NCI-H187 treated with DMSO at 0.1 percent for 48 hours (cell line): ENCODE measurements at regions not wholly inside any gene's neighbourhood (a gene's known extent, or its start where the extent isn't known, plus 50 kb on each side); places are given as distances from the start of the nearest gene placed in this dataset.
A peak's percentile ranks its signal among the peaks of the same experiment; 100 is the strongest.
"Not testable (repeated sequence)": the region's sequence is repeated elsewhere in the genome, so short reads cannot be mapped to it uniquely, and the experiment has no call there.

Experiments used
- DNase-seq: peaks from one replicate; lab custom pipeline; 2025; lab: John Stamatoyannopoulos, UW

- DNase-seq = not testable (repeated sequence)
Measured at GRCh38 chr1:95297906-95298305, 63.9 kb downstream of the RWDD3 start.

GRCh38 chr1:95301091-95301490, 67.1 kb downstream of the RWDD3 start:
- no peak for DNase-seq

- DNase-seq = no peak
Measured at GRCh38 chr1:95301614-95302013, 67.6 kb downstream of the RWDD3 start.

GRCh38 chr1:95304803-95305202, 70.8 kb downstream of the RWDD3 start:
- DNase-seq = no peak

- DNase-seq = no peak
Measured at GRCh38 chr1:95308276-95309030, 74.4 kb downstream of the RWDD3 start.

DNA sequence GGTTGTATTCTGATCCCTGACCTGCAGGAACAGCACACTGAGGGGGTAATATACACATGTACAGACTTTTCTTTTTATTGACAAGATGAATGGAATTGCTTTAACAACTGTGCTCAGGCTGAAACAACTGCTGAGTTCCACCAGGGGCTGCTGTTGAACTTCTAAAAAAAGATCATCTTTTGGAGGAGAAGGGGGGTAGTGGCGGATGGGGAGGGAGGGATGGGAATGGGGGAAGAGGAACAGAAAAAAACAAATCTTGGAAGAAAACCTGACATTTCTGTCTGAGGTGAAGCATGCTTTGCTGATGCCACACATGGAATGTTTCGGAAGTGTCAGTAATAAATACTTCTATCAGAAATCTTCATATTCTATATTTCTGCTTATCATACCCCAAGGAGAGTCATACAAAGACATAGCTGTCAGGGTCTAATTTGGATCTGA, 75.0 kb downstream of the RWDD3 start:
- DNase-seq = no peak

DNA sequence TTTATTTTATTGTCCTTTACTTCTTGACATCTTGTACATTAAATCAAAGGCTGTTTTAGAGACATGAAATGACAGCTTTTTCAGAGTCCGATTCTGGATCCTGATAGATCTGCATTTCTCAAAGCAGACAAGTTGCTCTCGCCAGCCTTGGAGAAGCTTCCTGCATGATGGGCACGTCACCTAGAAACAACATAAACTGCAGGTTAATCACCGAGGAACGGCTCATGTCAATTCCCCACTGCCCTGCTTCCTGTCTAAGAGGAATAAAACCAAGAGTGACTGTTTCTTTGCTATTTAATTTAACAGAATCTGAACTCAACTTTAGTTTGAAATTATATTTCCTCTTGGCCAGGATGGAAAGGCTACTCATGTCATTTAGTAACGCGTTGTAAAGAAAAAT, 77.0 kb downstream of the RWDD3 start:
- DNase-seq = no peak

DNA sequence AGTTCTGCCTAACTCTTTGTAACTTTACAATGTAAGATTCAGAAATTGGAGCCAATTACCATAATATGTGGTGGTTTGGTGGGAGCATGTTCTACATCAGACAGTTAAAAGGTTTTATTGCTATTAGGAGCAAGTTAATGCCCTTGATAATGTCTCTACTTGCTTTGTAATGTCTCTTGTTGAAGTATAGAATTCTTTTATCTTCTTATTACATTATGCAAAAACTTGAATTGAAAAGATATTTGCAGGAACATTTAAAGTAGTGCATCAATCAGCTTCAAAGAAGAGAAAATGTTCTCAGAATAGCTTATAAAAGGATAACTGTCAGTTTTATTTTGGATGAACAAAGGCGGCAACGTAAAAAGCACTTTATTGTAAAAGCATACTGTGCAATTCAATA, 77.8 kb downstream of the RWDD3 start:
- DNase-seq = no peak

DNA sequence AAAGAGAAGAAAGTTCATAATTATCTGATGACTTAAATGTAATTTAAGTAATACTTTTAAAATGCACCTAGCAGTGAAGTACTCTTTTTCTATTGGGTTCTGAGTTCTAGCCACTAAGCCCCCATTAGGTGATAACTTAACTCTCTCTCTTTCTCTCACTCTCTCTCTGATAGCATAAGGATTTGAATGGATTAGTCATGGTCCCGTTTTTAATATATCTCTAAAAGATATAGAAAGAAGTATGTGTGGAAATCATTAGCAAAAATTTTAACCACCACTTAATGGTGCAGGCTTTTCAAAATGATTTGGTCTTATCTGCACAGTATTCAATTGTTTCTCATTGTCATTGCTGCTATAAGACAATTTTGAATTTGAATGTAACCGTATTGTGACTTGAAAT, 78.2 kb downstream of the RWDD3 start:
- DNase-seq = no peak

GRCh38 chr1:95313527-95313926, 79.5 kb downstream of the RWDD3 start:
- DNase-seq = no peak

GRCh38 chr1:95321531-95321930, 87.5 kb downstream of the RWDD3 start:
- DNase-seq = no peak

GRCh38 chr1:95323123-95323522, 89.1 kb downstream of the RWDD3 start:
- no peak for DNase-seq

- no peak for DNase-seq
Measured at GRCh38 chr1:95325349-95325748, 91.3 kb downstream of the RWDD3 start.

DNA sequence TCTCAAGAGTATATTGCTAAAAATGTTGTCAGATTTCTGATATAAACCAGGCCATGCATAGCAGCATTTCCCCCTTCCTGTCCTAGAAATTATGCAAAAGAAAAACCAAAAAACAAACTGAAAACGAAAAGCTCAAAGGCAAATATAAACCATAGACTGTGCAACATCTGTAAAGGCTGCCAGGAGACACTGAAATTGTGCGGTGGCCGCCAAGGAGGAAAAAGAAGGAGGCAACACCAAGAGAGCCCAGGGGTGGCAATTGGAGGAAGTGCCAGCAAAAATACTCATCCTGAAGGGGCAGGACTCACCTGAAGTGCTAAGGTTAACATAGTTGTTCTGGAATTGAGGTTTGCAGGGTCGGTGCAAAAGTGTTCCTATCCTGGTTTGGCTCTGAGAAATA, 92.0 kb downstream of the RWDD3 start:
- DNase-seq = no peak

DNA sequence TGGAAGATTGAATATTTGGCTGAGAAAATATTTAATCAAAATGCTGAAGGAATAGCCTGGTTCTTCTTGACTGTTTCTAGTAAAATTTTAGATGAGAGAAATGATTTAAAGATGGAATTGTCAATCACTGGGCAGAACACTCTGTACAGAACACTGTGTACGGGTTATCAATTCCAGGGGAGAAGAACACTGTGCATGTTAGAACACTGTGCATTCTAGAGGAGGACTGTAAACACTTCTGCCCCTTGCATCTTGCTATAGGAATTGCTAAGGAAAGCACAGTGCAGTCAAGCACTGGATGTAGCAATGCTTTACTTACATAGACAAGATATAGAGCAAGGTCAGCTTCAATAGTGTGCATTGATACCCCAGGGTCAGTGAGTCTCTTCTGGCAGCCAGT, 98.7 kb downstream of the RWDD3 start:
- no peak for DNase-seq

DNA sequence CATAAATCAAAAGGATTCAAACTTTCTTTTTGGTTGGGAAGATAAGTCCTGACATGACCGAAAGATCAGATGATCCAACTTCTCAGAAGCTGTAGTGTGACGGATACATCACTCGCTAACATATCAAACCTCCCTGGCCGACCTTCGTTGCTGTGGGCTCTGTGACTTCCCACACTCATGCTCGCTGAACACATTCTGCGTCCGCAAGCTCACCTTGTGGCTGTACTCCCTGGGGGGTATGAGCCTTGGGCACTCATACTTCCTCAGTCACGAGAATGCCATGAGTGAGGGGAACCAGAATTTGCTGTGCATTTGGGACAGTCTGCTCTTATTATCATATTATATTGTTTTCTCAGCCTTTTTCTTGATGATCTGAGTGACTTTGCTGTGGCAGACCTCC, 105.4 kb downstream of the RWDD3 start:
- no peak for DNase-seq

DNA sequence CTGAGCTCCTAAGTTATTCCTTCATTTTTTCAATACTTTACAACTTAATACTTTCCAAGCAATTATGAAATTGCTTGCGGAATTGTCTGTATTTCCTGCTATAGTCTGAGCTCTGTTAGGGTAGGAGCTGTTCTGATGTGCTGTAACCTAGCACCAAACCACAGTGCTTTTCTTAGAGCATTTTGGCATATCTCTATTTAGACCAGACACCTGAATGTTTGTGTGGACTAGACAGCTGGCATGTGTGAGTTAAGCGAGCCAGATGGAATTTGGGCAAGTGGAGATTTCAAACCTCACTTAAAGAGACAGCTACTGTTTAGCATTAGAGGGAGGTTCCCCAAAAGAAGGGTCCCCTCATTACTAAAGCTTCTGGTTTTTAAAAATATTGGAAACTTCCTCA, 106.1 kb downstream of the RWDD3 start:
- no peak for DNase-seq

DNA sequence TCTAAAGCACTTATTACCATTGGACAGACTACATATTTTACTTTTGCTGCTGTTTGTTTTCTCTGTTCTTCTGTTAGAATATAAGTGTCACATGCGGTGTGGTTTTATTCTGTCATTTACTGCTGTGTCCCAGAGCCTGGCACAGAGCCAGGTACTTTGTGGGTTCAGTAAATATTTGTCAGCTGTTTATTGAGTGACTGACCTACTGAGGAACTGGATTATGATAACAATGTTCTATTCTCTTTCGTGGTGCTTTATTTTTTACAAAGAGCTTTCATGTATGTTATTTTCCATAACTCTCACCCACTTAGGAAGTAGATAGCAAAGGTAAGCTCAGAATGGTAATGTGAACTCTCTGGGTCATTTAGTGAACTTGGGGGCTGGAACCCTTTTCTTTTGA, 118.8 kb downstream of the RWDD3 start:
- DNase-seq = peak; percentile 67

- DNase-seq = no peak
Measured at GRCh38 chr1:95353194-95353593, 119.2 kb downstream of the RWDD3 start.

DNA sequence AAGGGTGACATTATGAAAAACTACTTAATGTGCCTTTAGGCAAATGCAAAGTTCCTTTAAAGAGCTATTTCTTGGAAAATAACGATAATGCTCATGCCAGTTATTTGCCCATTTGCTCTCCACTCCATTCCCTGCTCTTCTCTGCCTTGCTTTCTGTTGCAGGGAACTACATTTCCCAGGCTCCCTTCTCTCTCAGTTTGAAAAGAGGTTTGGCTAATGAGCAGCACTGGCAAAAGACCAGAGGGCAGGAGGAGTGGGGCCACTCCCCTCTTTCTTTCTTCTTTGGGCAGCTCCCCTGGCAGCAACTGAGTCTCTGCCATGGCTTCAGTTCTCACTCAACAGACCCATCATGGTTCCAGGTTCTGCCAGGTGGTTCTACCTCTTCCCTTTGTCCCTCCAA, 130.5 kb downstream of the RWDD3 start:
- no peak for DNase-seq

GRCh38 chr1:95366498-95366897, 132.5 kb downstream of the RWDD3 start:
- no peak for DNase-seq

DNA sequence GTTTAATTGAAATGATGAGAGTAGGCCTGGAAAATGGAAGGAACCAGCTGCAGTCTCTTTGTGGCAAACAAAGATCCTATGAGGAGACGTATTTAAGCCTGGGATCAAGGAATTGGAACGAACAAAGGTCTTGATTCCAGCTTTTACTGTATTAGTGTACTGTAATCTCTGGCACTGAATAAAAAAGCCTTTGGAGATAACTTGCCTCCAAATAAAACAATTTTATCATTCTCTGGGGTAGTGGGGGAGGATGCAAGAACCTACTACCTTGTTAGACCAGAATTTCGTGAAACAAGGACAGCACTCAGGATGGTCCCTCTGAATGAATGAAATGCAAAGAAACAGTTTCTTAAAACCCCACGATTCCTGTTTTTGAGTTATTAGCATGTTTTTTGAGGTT, 134.2 kb downstream of the RWDD3 start:
- DNase-seq = no peak

GRCh38 chr1:95369985-95370690, 136.1 kb downstream of the RWDD3 start:
- DNase-seq = no peak
